GM19351 (cell line): ENCODE measurements at regions not wholly inside any gene's neighbourhood (a gene's known extent, or its start where the extent isn't known, plus 50 kb on each side); places are given as distances from the start of the nearest gene placed in this dataset.
A peak's percentile ranks its signal among the peaks of the same experiment; 100 is the strongest.
"Not testable (repeated sequence)": the region's sequence is repeated elsewhere in the genome, so short reads cannot be mapped to it uniquely, and the experiment has no call there.

Experiments
- ATAC-seq: cut with Tn5 transposase; IDR thresholded peaks from one replicate; pipeline ENCODE4 v1.9.1; 2021; ENCODE audit warnings: mild to moderate bottlenecking, moderate library complexity; ENCODE audit not compliant: unreplicated experiment

- no peak for ATAC-seq
These were observed 402.2 kb upstream of the RUNX1 start for GRCh38 chr21:35451276-35451675.

GRCh38 chr21:35450830-35451229 is 401.7 kb upstream of the RUNX1 start:
- no peak for ATAC-seq

- no peak for ATAC-seq
These were observed 400.7 kb upstream of the RUNX1 start for GRCh38 chr21:35449846-35450245.

DNA sequence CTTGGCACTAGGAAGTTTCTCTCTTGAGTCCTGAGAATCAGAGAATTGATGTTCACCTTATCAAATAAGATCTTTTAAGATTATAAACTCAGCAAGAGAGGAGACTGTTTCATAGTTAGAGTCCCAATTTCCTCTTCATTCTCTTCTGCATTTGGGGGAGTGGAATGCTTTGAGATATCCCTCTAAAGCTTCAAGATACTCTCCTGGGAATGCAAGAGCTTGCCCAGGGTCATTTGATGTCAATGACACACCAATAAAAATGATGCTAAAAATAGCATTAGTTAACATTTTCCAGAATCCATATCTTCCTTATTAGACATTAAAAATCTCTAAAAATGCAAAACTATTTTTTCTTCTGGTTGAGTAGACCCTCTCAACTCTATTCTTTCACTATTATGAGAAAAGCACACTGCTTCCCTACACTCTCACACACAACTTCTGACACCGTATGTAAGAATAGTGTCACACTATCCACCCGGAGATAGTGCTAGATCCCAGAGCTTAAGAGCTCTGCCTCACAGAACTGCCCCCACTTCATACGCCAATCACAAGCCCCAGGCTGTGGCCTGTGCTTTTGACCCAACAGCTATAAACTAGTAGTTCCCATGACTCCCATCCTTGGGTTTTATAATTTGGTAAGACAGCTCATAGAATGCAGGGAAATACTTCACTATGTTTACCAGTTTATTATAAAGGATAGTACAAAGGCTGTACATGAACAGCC is 399.9 kb upstream of the RUNX1 start:
- no peak for ATAC-seq

- ATAC-seq: no peak
These were observed 395.3 kb upstream of the RUNX1 start for GRCh38 chr21:35444391-35444790.

GRCh38 chr21:35441868-35442582 is 392.9 kb upstream of the RUNX1 start:
- no peak for ATAC-seq

DNA sequence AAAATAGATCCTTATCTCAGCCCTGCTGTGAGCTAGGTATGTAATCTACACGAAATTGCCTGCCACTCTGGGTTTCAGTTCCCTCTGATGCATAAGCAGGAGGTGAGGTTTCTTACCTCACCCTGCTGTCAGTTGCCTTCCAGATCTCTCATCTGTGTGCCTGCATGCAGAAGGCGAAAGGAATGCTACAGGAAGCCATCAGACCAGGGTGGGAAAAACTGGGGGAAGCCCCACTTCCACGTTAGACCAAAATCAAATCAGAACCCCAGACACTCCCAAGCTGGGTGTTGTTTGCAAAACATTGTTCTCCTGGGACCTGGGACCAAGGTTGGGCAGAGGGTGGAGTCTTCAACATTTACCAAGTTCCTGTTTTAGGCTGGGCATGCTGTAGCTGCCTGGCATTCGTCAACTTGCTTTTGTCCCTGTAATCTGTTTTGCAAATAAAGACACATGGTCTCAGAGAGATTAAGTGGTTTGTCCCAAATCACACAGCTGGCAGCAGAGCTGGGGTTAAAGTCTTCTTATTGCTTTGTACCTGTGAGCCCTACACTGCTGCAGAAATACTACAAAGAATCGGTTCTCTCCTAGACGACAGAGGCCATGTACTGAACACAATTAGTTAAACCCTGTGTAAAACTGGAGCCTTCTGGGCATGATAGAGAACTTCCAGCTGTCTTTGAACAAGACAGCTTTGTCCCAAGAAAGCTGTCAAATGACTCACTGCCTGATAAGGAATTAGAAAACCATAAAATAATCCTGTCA is 389.7 kb upstream of the RUNX1 start:
- peak; percentile 95 for ATAC-seq

DNA sequence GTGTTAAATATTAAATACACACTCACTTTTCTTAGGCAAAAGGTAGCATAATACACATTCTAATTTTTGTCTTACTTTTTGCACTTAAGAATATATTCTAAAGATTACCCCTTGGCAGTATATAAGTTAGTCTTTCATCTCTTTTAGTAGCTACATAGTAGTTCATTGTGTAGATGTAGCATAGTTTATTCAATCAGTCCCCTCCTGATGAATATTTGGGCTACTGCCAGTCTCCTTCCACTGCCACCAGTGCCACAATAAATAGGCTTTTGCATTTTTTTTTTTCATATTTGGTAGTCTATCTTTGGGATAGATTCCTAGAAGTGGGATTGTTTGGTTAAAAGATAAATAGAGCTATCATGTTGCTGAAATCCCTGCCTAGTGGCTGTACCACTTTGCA is 388.8 kb upstream of the RUNX1 start:
- ATAC-seq: no peak

DNA sequence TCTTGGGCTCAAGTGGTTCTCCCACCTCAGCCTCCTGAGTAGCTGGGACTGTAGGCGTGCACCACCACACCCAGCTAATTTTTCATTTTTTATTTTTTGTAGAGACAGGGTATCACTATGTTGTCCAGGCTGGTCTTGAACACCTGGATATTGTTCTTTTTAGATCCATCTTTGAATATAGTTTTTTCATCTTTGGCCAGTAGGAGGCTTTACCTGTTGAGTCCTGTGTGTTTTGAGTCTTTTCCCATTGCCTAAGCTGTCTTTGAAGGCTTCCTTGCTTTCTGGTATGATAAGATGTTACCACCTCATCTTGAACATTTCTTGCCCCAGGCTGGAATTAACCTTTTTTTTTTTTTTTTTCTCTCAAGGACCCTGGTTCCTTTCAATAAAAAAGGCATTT is 387.8 kb upstream of the RUNX1 start:
- no peak for ATAC-seq

- not testable (repeated sequence) for ATAC-seq
These were observed 383.5 kb upstream of the RUNX1 start for GRCh38 chr21:35432601-35433000.

DNA sequence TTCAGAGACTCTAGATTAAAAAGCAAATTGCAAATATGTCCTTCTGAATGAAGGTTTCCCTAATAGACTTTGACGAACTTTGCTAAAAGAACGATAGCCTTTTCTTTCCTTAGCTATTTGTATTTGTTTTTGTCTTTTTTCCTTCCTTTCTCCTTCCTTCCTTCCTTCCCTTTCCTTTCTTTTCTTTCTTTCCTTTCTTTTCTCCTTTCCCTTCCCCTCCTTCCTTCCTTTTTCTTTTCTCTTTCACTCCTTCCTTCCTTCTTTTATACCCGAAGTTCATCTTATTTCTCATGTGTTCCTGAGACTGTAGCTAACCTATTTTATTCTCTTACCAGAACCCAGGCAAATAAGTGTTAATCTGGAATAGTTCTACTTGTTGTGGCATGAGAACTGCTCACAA is 381.2 kb upstream of the RUNX1 start:
- ATAC-seq: no peak

DNA sequence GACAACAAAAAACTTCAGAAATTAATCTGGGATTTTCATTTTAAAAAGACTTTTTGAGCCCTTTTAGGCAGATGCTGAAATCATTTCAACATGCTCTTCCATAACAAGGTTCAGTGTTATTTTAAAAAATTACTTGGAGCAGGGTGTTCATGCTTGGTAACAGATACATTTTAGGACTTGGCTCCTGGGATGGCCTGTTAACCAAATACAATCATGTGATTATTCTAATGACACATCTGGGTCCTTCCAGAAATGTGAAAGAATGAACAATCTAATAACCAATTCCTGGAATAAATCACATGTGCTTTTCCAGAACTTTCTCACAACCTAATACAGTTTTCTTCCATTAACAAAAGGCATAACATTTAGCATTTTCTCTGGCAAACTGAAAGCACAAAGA is 379.8 kb upstream of the RUNX1 start:
- ATAC-seq: no peak

DNA sequence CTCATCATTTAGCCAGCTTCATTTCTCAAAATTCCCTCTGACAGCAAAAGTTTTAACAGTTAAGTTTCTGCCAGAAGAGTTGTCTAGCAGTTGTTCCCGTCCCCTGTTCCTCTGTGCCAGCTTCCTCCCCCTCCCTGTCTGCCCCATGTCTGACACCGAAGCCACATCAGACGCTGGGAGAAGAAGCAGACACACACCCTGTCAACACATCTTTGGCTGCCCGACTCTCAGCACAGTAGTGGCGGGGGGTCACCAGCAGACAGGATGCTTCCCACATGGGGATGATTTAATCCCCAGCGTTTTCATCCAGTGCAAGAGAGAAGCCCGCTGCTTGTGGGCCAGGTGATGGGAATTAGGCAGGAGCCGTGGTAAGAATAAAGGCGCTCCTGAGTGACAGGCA is 379.4 kb upstream of the RUNX1 start:
- ATAC-seq: no peak

DNA sequence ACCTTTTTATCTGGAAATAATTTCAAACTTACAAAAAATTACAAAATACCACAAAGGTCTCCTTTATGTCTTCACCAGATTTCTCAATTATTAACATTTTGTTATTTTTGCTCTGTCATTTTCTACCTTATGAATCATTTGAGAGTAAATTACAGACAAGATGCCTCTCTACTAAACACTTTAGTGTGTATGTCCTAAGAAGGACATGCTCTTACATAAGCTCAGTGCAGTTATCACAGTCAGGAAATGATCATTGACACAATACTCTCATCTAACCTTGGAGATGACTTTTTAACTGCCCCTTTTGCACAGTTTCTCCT is 378.9 kb upstream of the RUNX1 start:
- no peak for ATAC-seq

DNA sequence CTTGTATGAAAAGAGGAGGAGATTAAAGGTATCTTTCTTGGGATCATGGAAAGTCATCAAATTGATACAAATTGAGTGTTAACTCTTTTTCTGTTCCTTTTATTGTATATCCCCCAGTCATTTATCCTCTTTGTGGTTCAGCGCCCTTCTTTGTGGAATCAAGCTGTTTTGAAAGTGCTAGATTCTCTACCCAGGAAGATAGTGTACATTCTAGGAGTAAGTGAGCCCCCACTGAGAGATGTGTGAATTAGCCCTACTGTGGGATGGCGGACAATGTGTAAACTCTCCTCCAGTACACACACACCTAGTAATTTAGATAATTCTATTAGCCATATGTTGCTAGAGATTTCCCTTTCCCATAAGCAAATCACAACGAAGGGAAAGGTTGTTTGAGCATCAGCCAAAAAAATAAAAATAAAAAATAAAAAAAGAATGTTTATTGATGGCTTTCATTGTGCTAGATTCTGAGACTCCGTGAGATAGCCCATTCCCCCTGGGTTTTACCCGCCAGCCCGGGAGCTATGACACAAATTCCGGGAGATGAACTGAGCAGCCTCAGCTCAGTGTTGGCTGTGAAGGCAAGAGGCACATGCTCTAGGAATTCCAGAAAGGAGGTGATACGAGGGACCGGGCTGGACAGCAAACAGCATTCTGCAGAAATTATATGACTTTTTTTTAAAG is 378.4 kb upstream of the RUNX1 start:
- no peak for ATAC-seq

- no peak for ATAC-seq
These were observed 377.8 kb upstream of the RUNX1 start for GRCh38 chr21:35426897-35427296.

DNA sequence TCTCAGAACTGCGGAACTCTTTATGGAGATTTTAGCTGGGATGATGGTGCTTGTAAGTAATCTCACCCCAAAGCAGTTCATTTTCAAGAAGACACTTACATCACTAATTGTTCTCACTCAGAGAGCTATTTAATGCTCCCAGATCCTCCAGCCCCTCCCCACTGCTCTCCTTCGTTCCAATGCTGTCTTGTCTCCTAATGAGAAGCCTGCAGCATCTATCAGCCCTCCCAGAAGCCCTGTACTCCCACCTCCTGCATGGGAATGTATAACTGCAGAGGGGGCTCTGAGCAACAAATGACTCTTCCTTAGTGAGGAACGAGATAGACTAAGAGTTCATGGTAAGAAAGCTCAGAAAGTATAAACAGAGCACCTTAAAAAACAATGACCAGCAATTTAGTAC is 377.4 kb upstream of the RUNX1 start:
- no peak for ATAC-seq

GRCh38 chr21:35424122-35424521 is 375.0 kb upstream of the RUNX1 start:
- ATAC-seq: no peak

- no peak for ATAC-seq
These were observed 374.6 kb upstream of the RUNX1 start for GRCh38 chr21:35423709-35424108.

DNA sequence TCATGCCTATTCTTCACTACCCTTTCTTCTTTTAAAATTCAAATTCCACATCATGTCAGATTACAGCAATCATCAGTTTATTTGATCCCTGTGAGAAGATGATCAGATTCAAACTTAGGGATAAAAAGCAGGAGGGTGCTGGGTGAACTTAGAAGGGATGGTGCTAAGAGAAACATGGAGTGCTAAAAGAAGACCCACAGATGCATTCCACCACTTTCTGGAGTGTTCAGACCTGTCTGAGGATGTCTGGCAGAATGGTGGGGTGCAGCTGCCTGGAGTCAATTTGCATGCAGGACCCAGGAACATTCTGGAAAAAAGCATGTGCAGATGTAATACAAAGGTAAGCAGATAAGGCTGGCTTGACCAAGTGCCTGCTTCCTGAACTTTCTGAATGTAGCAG is 372.9 kb upstream of the RUNX1 start:
- ATAC-seq: no peak

- ATAC-seq: no peak
These were observed 372.1 kb upstream of the RUNX1 start for GRCh38 chr21:35421221-35421620.

DNA sequence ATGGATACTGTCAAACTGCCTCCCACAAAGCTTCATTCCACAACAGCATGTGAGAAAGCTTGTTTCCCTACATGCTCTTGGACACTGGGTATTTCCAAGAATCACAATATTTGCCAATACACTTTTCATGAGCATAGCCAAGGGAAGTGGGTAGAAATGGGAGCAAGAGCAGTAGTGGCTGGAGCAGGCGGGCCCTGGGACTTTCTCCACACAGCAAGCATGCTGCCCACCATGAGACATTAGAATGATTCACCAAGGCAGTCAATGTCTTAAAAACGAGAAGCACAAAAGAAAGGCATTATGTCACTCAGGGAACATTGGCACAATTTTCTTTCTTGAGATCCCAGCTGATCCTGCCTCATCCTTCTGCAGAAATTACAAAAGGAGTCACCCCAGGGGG is 371.6 kb upstream of the RUNX1 start:
- no peak for ATAC-seq
